ENCODE measurements at regions not wholly inside any gene's neighbourhood (a gene's known extent, or its start where the extent isn't known, plus 50 kb on each side); places are given as distances from the start of the nearest gene placed in this dataset.

DNA sequence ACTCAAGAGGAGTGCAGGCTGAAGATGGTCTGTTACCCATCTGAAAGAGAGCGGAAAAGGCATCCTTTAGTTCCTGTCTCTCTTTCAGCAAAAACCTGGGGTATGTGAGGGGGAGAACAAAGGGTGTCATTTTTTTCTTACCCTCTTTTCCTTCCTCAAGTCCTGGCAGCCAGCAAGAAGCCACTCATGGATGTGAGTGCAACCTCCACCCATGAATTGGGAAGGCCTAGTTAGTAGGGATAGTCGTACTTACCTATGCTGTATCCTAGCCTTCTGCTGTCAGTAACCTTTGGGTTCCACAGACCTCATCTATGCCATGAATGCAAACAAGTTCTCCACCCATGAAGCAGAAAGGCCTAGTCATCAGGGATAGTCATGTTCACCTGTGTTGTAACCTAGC, 472.8 kb downstream of the ZIC1 start:
- TF ChIP-seq CTCF (IDR thresholded peaks at IDR 0.05) (no peak), POLR2A (IDR thresholded peaks at IDR 0.05) (no peak)

All from esophagus squamous epithelium (tissue), 4 donors.